ENCODE measurements at regions not wholly inside any gene's neighbourhood (a gene's known extent, or its start where the extent isn't known, plus 50 kb on each side); places are given as distances from the start of the nearest gene placed in this dataset.

DNA sequence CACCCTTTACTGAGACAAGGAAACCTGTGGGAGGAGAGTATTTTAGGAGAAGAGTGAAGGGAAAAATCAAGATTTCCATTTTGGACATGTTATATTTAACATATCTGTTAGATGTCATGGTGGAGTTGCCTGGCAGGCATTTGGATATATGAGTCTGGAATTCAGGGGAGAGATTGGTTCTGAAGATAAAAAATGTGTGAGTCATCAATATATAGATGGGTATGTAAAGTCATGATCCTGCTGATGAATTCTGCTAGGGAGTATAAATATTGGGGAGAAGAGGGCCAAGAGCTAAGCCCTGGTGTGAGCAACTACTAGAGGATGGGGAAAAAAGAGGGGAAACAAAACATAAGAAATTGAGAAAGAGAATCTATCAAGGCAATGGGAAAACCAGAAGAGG, 151.3 kb upstream of the SOX9 start:
- no peak overlapping the region for H3K27ac ChIP-seq
- no peak overlapping the region for H3K4me3 ChIP-seq
- intact Hi-C loops (cut with DNase I), result no loop called here
- H3K36me3 ChIP-seq, result no peaks in the 10 kb centered on the region
- no peak for DNase-seq (ENCODE audit: low spot score in 2 of 2)
- no peaks in the 10 kb centered on the region for H3K4me1 ChIP-seq
- TF ChIP-seq, protein P1, sequence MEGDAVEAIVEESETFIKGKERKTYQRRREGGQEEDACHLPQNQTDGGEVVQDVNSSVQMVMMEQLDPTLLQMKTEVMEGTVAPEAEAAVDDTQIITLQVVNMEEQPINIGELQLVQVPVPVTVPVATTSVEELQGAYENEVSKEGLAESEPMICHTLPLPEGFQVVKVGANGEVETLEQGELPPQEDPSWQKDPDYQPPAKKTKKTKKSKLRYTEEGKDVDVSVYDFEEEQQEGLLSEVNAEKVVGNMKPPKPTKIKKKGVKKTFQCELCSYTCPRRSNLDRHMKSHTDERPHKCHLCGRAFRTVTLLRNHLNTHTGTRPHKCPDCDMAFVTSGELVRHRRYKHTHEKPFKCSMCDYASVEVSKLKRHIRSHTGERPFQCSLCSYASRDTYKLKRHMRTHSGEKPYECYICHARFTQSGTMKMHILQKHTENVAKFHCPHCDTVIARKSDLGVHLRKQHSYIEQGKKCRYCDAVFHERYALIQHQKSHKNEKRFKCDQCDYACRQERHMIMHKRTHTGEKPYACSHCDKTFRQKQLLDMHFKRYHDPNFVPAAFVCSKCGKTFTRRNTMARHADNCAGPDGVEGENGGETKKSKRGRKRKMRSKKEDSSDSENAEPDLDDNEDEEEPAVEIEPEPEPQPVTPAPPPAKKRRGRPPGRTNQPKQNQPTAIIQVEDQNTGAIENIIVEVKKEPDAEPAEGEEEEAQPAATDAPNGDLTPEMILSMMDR (IDR thresholded peaks at IDR 0.05), result no peak
- no peaks in the 10 kb centered on the region for H3K9me3 ChIP-seq
- no peaks in the 10 kb centered on the region for H3K27me3 ChIP-seq

DNA sequence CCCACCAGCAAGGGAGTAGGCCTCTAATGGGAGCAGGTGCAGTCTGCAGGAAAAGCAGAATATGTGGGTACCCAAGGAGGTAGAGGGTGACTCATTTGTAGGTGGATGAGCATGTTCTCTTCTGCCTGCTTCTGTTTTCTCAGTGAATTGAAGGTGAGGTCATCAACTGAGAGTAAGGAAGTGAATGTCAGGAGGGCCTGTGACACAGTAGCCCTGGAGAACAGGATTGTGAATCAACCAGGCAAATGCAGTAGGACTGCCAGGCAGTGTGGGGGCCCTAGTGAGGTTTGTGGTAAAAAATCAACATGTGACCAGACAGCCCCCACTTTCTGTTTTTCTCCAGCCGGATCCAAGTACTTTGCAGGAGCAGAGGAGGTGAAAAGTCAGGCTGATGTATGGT, 150.5 kb upstream of the SOX9 start:
- TF ChIP-seq, protein P1 (IDR thresholded peaks at IDR 0.05), result no peak
- no peak for DNase-seq (ENCODE audit: low spot score in 2 of 2)
- H3K9me3 ChIP-seq, result no peaks in the 10 kb centered on the region
- H3K27me3 ChIP-seq, result no peaks in the 10 kb centered on the region
- no peak overlapping the region for H3K27ac ChIP-seq
- intact Hi-C loops (cut with DNase I), result loop anchor here (10.0 kb wide), 1 partner anchor 1224 kb away; the partner anchor contains the start of gene COG1
- no peaks in the 10 kb centered on the region for H3K36me3 ChIP-seq
- no peak overlapping the region for H3K4me3 ChIP-seq
- peaks cover 0 to 5% of the 10 kb centered on the region in 2 donors for H3K4me1 ChIP-seq

DNA sequence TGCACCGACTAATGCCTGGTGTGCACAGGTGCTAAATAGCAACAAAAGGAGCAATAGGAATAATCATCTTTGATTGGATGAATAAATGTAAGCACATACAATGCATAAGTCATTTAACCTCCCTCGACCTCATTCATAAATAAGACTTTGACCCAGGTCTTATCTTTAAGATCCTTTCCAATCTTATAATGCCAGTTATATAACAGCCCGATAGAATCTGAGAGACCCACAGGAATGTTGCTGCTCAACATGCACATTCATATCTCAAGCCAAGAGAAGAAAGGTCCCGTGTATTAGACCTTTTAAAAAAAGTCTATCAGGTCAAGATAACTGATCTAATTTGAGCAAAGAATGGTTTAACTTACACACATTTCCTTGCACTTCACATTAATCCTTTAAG, 146.8 kb upstream of the SOX9 start:
- no peak overlapping the region for H3K27ac ChIP-seq
- intact Hi-C loops (cut with DNase I), result loop anchor here (10.0 kb wide), 1 partner anchor 1221 kb away; the partner anchor contains the start of gene COG1
- H3K4me3 ChIP-seq, result no peak overlapping the region
- DNase-seq (ENCODE audit: low spot score in 2 of 2), result no peak
- peaks cover 3 to 5% of the 10 kb centered on the region in 2 donors for H3K4me1 ChIP-seq
- H3K27me3 ChIP-seq, result no peaks in the 10 kb centered on the region
- TF ChIP-seq, protein P1 (IDR thresholded peaks at IDR 0.05), result no peak
- no peaks in the 10 kb centered on the region for H3K9me3 ChIP-seq
- H3K36me3 ChIP-seq, result no peaks in the 10 kb centered on the region

DNA sequence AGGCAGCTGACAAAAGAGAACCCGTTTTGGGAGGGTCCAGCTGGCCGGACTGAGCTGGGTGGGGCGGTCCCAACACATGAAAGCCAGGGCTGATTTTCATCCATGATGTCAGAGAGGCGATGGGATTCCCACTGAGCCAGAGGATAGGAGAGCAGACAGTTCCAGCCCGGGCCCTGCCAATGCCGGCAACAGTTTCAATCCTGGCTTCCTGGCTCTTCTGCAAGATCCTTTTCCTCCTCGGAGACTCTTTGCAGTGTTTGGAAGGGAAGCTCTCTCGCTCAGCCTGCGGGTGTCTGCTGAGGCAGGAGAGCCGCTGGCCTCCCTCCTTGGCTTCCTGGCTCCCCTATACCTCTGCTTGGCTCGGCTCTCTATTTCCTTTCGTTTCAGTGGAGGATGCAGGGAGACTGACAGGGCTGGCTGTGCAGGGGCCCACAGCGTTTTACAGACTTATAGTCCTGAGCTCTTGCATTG, 145.5 kb upstream of the SOX9 start:
- Histone ChIP-seq H3K4me3 (peak overlapping the region; percentile 35 to 68), H3K4me1 (peaks cover 3 to 5% of the 10 kb centered on the region in 2 donors), H3K27ac (peak overlapping the region; percentile 80 to 85), H3K27me3 (no peaks in the 10 kb centered on the region), H3K36me3 (no peaks in the 10 kb centered on the region), H3K9me3 (no peaks in the 10 kb centered on the region)
- TF ChIP-seq, protein P1 (IDR thresholded peaks at IDR 0.05), result no peak
- intact Hi-C loops (cut with DNase I), result loop anchor here (10.0 kb wide), 1 partner anchor 1219 kb away; the partner anchor contains the start of gene COG1
- DNase-seq (ENCODE audit: low spot score in 2 of 2), result peak in 1 of 2 donors; percentile 79

DNA sequence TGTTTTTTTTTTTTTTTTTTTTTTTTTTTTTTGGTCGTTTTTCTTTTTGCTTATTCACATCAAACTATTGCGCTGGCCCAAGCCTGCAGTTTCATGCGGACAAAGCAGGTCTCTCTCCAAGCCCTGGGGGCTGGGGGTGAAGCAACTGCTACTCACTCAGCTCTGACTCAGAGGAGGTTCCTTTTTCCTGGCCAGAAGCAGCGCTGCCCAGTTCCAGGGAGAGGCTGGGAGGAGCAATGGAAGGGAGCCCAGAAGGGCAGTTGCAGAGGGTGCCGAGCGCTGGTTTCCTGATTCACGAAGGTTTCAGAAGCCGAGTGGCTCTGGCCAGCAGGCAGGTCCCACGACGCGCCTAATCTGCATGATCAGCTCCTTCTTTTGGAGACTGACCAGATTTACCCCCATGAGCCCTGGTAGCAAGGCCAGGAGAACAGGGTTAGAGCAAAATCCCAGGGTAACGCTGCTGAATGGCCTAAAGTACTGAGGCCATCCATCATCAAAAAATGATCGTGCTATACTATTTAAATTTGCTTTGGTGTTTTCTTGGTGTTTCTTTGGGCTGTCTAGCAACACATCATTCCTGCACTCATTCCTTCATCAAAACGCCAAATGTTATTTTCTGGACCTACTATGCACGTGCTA, 144.7 kb upstream of the SOX9 start:
- peak overlapping the region; percentile 41 to 80 for H3K27ac ChIP-seq
- peak; percentile 76 to 95 for DNase-seq (ENCODE audit: low spot score in 2 of 2)
- intact Hi-C loops (cut with DNase I), result loop anchor here (1.0 to 10.0 kb wide), 2 partner anchors 10 to 1219 kb away; partner anchors contain the start of gene COG1

More for the DNA sequence above, 144.7 kb upstream of the SOX9 start:
- Histone ChIP-seq H3K36me3 (no peaks in the 10 kb centered on the region), H3K9me3 (no peaks in the 10 kb centered on the region), H3K27me3 (no peaks in the 10 kb centered on the region), H3K4me1 (peaks cover 3 to 5% of the 10 kb centered on the region in 2 donors), H3K4me3 (peak overlapping the region in 1 of 2 donors; percentile 68)
- TF ChIP-seq, protein P1 (IDR thresholded peaks at IDR 0.05), result no peak
